Left kidney (tissue), 1 donor: ENCODE measurements at regions not wholly inside any gene's neighbourhood (a gene's known extent, or its start where the extent isn't known, plus 50 kb on each side); places are given as distances from the start of the nearest gene placed in this dataset.
"Not testable (repeated sequence)": the region's sequence is repeated elsewhere in the genome, so short reads cannot be mapped to it uniquely, and the experiment has no call there.

Experiments
- DNase-seq: peaks from one replicate; pipeline ENCODE4 v3.0.0-alpha.2; 2013

DNA sequence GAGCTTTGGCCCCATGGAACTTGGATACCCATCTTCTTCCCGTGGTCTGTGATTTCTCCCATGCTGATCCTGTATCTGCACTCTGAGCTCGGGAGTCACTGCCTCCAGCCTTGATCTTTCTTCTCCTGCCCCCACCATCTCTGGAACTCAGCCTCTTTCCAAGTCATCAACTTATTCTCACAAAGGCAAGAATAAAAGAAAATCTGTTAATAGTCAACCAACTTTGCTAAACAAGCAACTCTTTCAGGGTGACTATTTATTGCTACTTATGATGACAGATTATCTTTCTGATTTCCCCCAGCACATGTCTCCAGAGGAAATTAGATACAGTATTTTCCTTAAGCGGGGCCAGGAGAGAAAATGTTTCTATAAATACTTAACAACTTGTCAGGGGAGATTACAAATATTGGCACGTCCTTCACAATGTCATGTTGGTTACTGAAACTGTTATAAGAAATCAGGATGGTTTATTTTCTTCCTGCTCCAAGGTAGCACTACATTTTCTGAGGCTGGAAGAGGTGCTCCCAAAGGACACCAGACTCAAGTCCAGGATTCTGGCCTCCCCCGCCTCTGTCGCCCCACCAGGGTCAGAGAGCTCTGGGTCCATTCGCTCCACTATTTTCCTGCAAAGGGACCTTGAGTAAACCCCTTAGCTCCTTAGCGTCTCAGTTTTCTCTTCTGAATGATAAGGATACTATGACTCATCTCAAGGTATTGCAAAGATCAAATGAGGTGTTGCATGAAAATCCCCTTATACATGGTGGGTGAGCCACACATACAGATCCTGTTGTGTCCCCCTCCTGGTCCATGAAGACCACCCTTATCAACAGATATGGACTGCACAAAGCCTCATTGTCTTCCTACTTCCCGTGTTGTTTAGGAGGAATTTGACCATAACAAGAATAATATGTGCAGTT lies 205.2 kb upstream of the WSCD1 start:
- DNase-seq: no peak

DNA sequence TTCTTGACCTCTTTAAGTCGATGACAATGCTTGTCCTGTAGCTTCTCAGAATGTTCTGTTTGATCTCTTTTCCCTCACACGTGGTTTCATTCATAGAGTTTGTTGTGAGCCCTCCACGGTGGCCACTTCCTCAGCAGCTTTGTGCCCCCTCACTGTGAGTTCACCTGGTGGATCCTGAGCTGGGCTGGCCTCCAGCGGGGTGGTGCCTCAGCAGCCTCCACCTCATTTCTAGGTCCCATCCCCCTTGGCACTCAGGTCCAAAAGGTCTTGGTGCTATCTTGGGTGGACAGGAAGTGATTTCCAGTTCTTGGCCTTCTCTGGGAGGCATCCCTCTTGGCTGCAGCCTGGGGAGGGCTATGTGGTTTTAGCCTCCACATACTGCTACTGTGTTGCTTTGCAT lies 203.2 kb upstream of the WSCD1 start:
- DNase-seq: no peak

DNA sequence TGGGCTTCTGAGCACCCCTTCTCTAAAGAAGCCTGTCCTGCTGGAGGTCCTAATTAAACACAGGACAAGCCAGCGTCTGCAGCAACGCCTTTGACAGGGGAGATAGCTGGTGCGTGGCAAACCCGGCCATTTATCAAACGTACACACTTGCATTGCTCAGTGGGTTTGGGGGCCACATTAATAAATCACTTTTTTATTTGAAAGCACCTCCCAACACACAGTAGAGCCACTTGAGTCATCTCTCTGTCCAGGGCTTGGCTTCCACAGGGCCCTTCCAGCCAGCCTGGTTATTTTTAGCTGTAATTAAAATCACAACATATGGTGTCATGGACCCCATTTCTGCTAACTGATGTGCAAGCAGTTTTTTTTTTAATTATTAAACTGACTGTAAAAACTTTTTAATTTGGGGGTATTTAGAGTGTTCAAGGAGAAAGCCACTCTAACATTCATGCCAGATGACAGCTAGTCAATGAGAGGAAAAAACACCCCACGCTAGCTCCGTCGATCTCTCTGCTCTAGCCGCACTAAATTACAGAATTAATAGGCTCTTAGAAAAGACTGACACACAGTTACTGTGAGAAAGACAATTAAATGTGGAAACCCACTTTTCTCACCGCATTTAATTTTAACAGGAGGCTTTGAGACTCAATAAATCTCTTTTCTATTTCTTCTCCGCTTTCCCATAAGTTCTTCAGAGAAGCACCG lies 201.0 kb upstream of the WSCD1 start:
- DNase-seq: no peak

DNA sequence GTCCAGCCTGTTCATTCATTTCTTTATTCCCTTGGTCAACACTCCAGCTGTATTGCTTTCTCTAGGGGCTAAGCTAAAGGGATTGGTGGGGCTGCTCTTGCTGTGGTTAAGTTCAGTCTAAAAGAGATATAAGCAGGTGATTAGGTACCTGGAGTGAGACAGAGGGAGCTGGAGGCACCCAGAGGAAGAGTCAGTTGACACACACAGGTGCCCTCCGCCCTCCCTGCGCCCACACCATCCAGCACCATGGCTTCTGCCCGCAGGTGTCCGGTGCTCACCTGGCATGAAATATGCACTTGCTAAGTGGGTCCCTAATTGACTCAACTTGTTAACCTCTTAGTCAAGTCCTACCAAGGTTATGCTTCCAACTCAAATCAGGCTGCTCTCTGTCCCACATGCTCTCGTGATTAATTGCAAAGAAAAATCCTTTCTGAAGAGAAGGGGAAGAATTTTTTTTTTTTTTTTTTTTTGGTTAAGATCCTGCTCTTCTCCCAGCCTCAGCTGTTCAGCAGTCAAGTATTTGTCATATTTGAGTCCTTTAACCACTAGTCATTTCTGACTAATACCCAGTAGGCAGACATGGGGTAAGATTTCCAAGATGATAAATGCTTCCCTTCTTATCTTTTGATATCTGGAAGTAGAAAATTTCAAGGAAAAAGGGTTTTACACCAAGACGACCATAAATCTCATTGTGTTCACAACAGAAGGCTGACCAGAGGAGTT lies 199.8 kb upstream of the WSCD1 start:
- DNase-seq: no peak

DNA sequence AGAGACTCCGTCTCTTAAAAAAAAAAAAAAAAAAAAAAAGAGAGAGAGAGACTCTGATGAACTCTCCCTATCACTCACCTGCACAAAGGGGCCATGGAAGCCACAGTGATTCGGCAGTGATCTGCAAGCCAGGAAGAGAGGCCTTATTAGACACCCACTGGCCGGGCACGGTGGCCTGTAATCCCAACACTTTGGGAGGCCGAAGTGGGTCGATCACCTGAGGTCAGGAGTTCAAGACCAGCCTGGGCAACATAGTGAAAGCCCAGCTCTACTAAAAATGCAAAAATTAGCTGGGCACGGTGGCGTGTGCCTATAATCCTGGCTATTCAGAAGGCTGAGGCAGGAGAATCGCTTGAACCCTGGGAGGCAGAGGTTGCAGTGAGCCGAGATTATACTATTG lies 198.5 kb upstream of the WSCD1 start:
- no peak for DNase-seq

DNA sequence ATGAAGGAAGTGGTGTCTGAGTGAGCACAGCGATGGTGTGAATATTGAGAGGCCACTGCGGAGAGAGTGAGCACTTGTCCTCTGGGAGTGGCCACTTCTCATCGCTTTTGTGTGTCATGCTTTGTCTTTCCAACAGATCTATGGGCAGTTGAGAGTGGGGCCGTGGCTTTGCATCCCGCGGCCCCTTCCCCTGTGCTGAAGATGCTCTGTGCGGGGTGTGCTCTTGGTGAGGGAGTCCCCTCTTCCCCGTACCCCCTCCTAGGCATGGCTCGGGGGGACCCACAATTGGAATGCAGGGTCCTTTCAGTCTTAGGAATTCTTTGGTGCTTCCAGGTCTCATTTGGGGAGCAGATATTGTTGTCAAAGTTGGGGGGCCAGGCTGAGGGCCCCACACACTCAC lies 197.3 kb upstream of the WSCD1 start:
- DNase-seq: no peak

DNA sequence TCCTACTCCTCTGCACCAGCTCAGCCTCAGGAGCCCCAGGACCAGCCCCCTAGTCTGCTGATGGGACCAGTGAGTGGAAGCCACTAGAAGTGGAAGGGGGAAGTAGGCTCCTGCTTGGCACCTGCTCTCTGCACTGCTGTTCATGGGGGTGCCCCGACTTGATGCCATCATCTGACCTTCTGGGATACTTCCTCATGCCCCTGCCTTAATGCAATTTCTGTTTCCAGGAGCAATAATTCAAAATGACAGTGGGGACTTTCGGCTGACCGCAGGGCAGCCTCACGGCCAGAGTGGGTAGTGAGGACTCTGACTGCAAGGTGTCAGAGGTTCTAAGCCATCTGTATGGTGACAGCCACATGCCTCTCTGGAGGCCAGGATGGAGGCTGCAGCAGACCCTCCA lies 196.4 kb upstream of the WSCD1 start:
- DNase-seq: no peak

DNA sequence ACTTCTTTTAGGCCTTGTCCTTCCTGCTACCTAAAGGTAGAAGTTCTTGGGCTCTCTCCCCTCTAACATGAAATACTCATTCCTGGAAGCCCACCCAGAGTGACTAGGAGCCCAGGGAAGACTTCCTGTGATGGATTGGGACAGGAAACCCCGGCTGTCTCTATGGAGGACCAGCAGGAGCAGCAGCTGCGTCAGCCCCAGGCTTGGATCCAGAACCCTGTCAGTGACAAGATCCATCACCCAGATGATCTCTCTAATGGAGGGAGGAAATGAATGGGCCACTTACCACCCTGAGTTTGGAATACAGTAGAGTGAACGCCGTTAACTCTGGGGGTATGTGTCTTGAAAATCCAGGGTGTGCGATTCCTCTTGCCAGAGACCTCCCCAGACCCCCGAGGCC lies 195.7 kb upstream of the WSCD1 start:
- DNase-seq: no peak

DNA sequence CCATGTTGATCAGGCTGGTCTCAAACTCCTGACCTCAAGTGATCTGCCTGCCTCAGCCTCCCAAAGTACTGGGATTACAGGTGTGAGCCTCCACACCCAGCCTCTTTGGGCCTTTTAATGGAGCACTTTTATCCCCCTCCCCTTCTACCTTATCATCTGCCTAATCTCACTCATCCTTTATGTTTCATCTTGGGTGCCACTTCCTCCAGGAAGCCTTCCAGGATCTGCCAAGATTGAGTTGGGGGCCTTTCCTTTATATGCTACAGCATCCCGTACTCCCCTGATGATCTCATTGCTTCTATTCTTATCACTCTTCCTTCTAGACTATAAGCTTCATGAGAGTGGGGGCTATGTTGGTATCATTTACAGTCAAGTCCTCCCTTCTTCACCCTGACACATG lies 192.8 kb upstream of the WSCD1 start:
- no peak for DNase-seq

DNA sequence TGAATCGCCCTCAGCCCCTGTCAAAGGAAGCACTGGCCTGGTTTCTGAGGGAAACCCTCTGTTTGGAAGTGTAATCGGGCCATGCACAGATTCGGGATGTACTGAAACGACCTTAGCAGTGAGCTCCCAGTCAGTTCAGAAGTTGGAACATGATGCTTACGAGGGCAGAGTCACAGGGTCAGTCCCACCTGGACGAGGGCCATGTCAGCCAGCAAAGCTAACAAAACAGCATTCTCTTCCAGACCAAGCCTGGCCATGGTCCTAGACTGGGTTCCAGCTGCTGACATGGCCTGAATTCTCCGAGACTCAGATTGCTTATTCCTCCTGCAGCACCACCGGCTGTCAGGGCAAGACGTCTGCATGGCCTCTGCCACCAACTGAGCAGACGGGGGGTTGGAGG lies 192.2 kb upstream of the WSCD1 start:
- DNase-seq: no peak

DNA sequence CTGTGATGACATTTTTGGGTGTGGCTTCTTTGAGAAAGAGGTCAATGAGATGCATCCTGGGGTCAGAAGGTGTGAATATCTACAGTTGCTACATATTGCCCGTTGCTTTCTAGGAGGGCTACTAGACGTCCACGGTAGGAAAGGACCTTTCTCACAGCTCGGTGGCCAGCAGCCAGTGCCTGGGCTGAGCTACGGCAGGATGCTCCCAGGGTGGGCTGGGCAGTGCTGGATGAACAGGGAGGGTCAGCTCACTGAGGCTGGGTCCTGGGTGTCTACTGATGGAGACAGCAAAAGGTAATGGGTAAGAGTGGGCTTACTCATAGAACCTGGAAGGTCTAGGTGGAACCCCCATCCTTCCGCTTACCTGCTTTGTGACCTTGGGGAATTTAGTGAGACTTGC lies 188.3 kb upstream of the WSCD1 start:
- DNase-seq: no peak

DNA sequence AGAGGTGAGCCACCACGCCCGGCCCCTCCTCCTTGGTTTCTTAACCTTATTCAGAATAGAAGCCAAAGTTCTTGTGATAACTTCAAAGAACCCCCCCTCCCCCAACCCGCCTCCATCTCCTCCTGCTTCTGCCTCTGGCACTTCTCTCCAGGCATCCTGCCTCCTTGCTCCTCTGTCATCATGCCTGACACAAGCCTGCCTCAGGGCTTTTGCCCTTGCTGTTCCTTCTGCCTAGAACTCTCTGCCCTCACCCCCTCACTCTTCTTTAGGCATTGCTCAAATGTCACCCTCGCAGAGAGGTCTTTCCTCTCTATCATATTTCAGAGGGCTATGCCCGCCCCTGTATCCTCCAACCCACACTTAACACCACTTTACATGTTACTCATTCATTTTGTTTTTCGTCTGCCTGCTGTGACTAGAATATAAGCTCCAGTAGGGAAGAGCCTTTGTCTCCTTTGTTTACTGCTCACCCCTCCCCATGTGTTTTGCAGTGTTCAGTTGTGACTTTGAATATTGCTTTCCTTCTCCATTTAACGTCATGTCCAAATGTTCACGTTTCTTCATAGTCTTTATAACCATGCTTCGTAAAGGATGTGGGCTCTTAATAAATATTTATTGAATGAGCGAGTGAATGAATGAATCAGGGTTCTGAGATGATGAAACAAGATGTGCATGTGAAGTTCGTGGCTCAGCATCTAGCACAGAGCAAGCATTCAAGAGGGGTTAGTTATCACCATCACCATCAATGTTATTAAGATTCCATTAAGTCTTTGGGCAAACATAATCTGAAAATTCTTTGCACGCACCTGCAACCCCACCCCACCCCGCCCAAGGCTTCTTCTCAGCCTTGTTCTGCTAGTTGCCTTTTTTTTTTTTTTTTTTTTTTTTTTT lies 186.2 kb upstream of the WSCD1 start:
- no peak for DNase-seq

DNA sequence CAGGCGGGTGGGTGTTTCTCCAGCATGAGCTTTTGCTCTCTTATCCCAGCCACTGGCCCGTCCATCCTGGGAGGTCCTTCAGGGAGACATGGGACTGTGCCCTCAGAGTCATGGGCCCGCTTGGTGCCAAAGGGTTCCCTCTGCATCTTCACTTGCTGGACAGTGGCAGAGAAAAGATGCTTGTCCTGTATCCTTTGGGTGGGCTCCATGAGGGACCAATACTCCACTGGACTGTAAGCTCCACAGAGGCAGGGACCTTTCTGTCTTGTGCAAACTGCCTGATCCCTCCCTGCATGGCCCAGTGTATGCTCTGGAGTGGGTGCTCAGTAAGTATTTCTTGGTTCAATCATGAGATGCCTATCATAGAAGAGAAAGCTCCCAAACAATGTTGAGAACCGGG lies 184.8 kb upstream of the WSCD1 start:
- no peak for DNase-seq

DNA sequence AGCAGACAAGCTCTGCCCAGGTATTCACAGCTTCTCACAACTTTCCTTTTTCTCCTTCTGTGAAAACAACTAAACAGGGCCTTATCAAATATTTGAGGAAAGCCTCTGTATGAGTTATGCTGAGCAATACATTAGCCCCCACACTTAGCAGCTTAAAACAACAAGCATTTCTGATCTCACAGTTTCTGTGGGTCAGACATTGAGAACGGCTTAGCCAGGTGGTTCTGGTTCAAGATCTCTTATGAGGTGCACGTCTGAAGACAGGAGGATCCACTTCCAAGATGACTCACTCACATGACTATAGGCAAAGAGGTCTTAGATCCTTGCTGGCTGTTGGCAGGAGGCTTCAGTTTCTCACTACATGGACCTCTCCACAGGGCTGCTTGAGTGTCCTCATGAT lies 181.4 kb upstream of the WSCD1 start:
- DNase-seq: no peak

DNA sequence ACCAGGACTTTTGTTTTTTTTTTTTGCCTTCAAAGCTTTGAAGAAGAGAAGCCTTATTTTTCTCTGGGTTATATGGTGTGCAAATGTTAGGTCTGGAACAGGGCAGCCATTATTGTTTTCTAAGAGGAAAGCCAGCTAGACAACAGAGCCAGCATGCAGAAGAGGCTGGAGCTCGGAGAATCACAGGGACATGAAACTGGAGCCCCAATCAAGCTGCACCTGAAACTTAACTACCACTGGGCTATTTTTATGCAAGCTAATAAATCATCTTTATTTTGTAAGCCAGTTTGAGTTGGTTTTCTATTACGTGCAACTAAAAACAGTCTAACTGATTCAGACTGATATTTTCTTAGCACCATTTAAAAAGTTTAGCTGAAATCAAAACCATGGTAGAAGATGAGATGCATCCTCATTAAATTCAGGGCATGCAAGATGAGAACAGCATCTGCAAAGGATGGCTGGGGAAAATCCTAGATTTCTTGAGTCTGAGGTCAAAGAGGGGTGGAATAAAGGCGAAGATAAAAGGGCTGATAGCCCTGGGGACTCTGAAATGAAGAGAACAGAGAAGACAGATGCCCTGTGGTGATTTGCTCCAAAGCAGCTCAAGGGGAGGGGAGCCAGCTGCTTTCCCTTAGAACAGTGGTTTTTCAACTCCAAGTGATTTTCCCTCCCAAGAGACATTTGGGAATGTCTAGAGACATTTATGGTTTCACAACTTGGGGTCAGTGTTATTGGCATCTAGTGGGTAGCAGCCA lies 177.1 kb upstream of the WSCD1 start:
- no peak for DNase-seq

DNA sequence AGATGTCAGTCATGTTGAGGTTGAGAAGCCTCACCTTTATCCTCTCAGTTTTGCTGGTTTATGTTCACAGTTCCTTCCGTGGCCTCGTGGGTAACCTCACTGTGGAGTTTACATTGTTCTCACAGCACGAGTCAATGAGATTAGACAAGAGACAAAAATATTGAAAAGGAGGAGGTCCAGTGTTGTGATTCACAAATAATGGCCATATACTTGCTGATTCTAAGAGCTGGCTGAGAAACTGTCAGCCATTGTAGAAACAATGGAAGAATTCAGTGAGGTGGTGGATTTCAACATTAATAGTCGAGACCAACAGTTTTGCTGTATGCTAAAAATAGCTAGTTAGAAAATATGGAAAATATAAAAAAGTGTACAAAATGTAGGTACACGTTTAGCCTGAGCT lies 176.4 kb upstream of the WSCD1 start:
- no peak for DNase-seq

DNA sequence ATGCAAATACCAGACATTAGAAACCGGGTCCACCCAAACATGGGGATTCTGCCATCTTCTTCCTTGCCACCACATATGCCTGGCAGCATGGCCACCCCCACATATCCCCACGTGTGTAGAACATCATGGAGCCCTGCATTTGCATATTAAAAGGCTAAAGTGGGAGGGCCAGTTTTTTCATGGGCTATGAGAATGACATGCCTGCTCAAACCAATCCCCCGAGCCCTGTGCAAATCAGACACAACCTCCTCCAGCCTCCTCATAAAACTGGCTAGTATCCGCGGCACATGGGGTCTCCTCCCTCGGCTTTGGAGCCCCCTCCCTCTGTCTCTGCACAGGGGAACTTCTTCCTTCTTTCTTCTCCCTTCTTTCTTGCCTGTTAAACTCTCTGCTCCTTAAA lies 174.9 kb upstream of the WSCD1 start:
- no peak for DNase-seq

DNA sequence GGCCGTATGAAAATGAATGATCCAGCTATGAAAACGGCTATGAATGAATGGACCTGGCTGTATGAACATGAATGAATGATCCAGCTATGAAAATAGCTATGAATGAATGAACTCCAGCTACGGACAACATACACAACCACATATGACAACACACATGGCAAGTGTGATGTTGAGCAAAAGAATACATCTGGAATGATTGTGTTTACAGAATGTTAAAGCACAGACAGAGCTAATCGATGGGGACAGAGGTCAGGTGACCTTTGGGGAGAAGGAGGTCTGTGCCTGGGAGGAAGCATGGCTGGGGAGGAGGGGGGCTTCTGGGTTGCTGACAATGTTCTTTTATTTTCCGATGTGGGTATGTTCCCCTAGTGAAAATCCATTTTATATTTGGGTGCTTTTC lies 174.0 kb upstream of the WSCD1 start:
- no peak for DNase-seq

DNA sequence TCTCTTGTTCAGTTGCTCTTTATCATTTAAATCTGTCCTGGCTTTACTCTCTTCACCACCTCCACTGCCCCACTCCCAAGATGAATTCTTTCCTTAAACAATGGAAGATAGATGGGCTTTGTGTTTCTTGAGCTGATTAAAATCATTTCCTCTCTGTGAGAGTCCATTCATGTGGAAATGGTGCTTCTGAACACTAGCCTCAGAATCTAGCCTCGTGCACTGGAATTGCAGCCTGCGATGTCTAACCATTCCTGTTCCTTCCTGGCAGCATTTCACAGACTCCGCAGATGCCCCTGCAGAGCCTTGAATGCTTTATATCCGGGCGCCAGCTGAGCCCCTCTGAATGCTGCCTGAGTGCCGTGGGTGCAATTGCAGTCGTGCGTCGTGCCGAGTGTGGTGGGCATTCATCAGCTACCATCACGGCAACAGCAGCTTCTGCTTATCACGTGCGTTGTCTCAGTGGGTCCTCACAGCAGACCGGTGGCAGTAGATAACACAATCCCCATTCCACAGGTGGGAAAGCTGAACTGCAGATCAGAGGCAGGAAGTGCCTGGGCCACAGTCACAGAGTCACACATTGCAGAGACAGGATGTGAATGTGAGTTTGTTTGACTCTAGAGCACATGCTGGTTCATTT lies 172.8 kb upstream of the WSCD1 start:
- DNase-seq: no peak

DNA sequence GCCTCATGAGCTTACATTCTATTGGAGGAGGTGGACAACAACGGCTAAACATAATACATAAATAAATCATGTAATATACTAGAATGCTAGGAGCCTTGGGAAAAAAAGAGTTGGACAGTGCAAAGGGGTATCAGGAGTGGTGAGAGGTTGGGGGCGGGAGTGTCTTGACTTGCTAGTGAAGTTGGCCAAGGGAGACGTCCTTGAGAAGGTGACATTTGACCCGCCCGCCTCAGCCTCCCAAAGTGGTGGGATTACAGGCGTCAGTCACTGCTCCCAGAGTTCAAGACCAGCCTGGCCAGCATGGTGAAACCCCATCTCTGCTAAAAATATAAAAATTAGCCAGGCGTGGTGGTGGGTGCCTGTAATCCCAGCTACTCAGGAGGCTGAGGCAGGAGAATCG lies 172.2 kb upstream of the WSCD1 start:
- DNase-seq: not testable (repeated sequence)

DNA sequence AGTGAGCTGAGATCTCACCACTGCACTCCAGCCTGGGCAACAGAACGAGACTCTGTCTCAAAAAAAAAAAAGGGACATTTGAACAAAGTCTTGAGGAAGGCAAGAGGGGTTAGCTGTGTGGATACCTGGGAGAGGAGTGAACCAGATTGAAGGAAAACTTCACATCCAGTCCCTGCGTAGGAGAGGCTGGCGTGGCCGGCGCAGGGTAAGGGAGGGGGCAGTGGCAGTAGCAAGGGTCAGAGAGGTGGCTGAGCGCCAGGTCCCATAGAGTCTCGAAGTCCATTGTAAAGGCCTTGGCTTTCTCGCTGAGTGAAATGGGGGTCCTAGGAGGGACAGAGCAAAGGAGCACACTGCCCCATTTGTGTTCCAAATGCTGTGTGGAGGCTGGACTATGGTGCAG lies 171.8 kb upstream of the WSCD1 start:
- DNase-seq: no peak
